SK-N-SH treated with all-trans-retinoic acid at 6 μM for 48 hours (cell line): ENCODE measurements at regions not wholly inside any gene's neighbourhood (a gene's known extent, or its start where the extent isn't known, plus 50 kb on each side); places are given as distances from the start of the nearest gene placed in this dataset.

Experiments used
- ATAC-seq: fragments of 200-7000 bp; cut with Tn5 transposase; 3 replicates; pipeline ENCODE4 v1.9.1; 2020; ENCODE audit warnings: mild to moderate bottlenecking, moderate library complexity
- BACH2 ChIP-seq: fragments of 250-450 bp; sonication (Bioruptor Pico); IDR thresholded peaks from 2 replicates; pipeline ENCODE4 v1.9.0; 2021; ENCODE audit warnings: mild to moderate bottlenecking, borderline replicate concordance
- CREB5 ChIP-seq: fragments of 250-450 bp; sonication (Bioruptor Pico); IDR thresholded peaks from 2 replicates; pipeline ENCODE4 v1.5.1; 2020; ENCODE audit warnings: low read depth, mild to moderate bottlenecking, moderate library complexity
- CSDC2 ChIP-seq: fragments of 250-450 bp; sonication (Bioruptor Pico); IDR thresholded peaks from 2 replicates; pipeline ENCODE4 v1.5.0; 2020; ENCODE audit warnings: mild to moderate bottlenecking, moderate library complexity
- ESRRG ChIP-seq: fragments of 250-450 bp; sonication (Bioruptor Pico); IDR thresholded peaks from 2 replicates; pipeline ENCODE4 v1.6.1; 2021; ENCODE audit warnings: mild to moderate bottlenecking
- ISL1 ChIP-seq: fragments of 250-450 bp; sonication (Bioruptor Pico); IDR thresholded peaks from 2 replicates; pipeline ENCODE4 v2.1.2; 2022; ENCODE audit warnings: mild to moderate bottlenecking, moderate library complexity
- OSR1 ChIP-seq: fragments of 250-450 bp; sonication (Bioruptor Pico); IDR thresholded peaks from 2 replicates; pipeline ENCODE4 v1.8.0; 2022; ENCODE audit warnings: moderate library complexity, mild to moderate bottlenecking, inconsistent platforms
- PATZ1 ChIP-seq: fragments of 250-450 bp; sonication (Bioruptor Pico); IDR thresholded peaks from 2 replicates; pipeline ENCODE4 v1.8.0; 2020; ENCODE audit warnings: mild to moderate bottlenecking, moderate library complexity, borderline replicate concordance
- POU6F1 ChIP-seq: fragments of 250-450 bp; sonication (Bioruptor Pico); IDR thresholded peaks from 2 replicates; pipeline ENCODE4 v1.8.0; 2021; ENCODE audit warnings: low read depth, mild to moderate bottlenecking, moderate library complexity, borderline replicate concordance
- PPARA ChIP-seq: fragments of 250-450 bp; sonication (Bioruptor Pico); IDR thresholded peaks from 2 replicates; pipeline ENCODE4 v1.5.0; 2020; ENCODE audit warnings: mild to moderate bottlenecking, borderline replicate concordance
- RARB ChIP-seq: fragments of 250-450 bp; sonication (Bioruptor Pico); IDR thresholded peaks from 2 replicates; pipeline ENCODE4 v1.8.0; 2021; ENCODE audit warnings: mild to moderate bottlenecking, moderate library complexity
- SNAI2 ChIP-seq: fragments of 250-450 bp; sonication (Bioruptor Pico); IDR thresholded peaks from 2 replicates; pipeline ENCODE4 v1.5.0; 2020; ENCODE audit warnings: mild to moderate bottlenecking, moderate library complexity
- TCF4 ChIP-seq: fragments of 250-450 bp; sonication (Bioruptor Pico); IDR thresholded peaks from 2 replicates; pipeline ENCODE4 v1.8.0; 2021; ENCODE audit warnings: mild to moderate bottlenecking, moderate library complexity, borderline replicate concordance
- TOX ChIP-seq: fragments of 250-450 bp; sonication (Bioruptor Pico); IDR thresholded peaks from 2 replicates; pipeline ENCODE4 v1.8.0; 2021; ENCODE audit warnings: mild to moderate bottlenecking, moderate library complexity, borderline replicate concordance
- TSHZ2 ChIP-seq: fragments of 250-450 bp; sonication (Bioruptor Pico); IDR thresholded peaks from 2 replicates; pipeline ENCODE4 v1.5.0; 2020; ENCODE audit warnings: mild to moderate bottlenecking, moderate library complexity
- ZC3H10 ChIP-seq: fragments of 250-450 bp; sonication (Bioruptor Pico); IDR thresholded peaks from 2 replicates; pipeline ENCODE4 v1.5.1; 2021; ENCODE audit warnings: mild to moderate bottlenecking, moderate library complexity
- ZFP3 ChIP-seq: fragments of 250-450 bp; sonication (Bioruptor Pico); IDR thresholded peaks from 2 replicates; pipeline ENCODE4 v1.5.0; 2020; ENCODE audit warnings: mild to moderate bottlenecking, moderate library complexity
- ZFP30 ChIP-seq: fragments of 450-650 bp; formaldehyde crosslinking; IDR thresholded peaks from 2 replicates; pipeline ENCODE4 v1.5.0; 2022; ENCODE audit warnings: mild to moderate bottlenecking, moderate library complexity
- ZNF70 ChIP-seq: fragments of 450-650 bp; formaldehyde crosslinking; IDR thresholded peaks from 2 replicates; pipeline ENCODE4 v1.5.0; 2020; ENCODE audit warnings: mild to moderate bottlenecking, moderate library complexity

- no peak for TF ChIP-seq BACH2 (CRISPR knock-in tag)
- TF ChIP-seq, all 23 proteins: peak for 0
- ATAC-seq, result no peak
These were observed 698.4 kb downstream of the TENT5A start for GRCh38 chr6:81054036-81054435.

- no peak for ATAC-seq
- TF ChIP-seq TCF4 (no peak), BACH2 (CRISPR knock-in tag) (no peak), CSDC2 (CRISPR knock-in tag) (no peak), RARB (no peak), ZFP30 (CRISPR knock-in tag) (no peak)
These were observed 700.5 kb downstream of the TENT5A start for GRCh38 chr6:81051952-81052351.

- TF ChIP-seq ZC3H10 (CRISPR knock-in tag), result no peak
- TF ChIP-seq PATZ1, result no peak
- TF ChIP-seq TOX (CRISPR knock-in tag), result no peak
- ATAC-seq, result no peak
These were observed 702.9 kb downstream of the TENT5A start for GRCh38 chr6:81049425-81050042.

GRCh38 chr6:81031416-81031815 lies 721.1 kb downstream of the TENT5A start:
- TF ChIP-seq POU6F1 (CRISPR knock-in tag), result no peak
- TF ChIP-seq PATZ1, result no peak
- TF ChIP-seq TCF4, result no peak
- no peak for TF ChIP-seq BACH2 (CRISPR knock-in tag)
- no peak for TF ChIP-seq ESRRG (CRISPR knock-in tag)
- TF ChIP-seq OSR1 (CRISPR knock-in tag), result no peak
- TF ChIP-seq ISL1, result no peak
- no peak for ATAC-seq

- ATAC-seq, result no peak
- TF ChIP-seq PPARA (no peak), ZFP3 (no peak), RARB (no peak), ESRRG (CRISPR knock-in tag) (no peak), CREB5 (CRISPR knock-in tag) (no peak), ZC3H10 (CRISPR knock-in tag) (no peak), CSDC2 (CRISPR knock-in tag) (no peak), TSHZ2 (CRISPR knock-in tag) (no peak), ISL1 (no peak), BACH2 (CRISPR knock-in tag) (no peak), SNAI2 (CRISPR knock-in tag) (no peak), TOX (CRISPR knock-in tag) (no peak), ZNF70 (no peak), OSR1 (CRISPR knock-in tag) (no peak)
These were observed 726.4 kb downstream of the TENT5A start for GRCh38 chr6:81026041-81026553.
